ENCODE measurements at regions not wholly inside any gene's neighbourhood (a gene's known extent, or its start where the extent isn't known, plus 50 kb on each side); places are given as distances from the start of the nearest gene placed in this dataset.

DNA sequence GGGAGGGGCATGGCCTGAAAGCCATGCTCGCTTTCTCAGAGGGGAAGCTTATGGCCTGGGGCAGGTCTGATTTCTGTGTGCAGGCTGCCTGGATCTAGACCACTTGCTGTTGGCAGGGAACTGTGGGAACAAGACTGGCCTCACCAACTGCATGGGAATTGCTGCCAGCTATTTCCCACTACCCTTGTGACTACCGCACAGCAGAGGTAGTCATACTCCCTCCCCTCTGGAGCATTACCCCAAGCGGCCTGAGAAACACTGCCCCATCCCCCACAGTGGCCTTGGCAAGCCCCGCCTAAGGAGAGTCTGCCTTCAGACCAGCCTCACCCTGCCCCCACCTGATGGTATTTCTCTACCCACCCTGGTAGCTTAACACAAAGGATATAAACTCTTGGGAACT, 199.4 kb upstream of the CADM2 start:
- no peak overlapping the region for H3K4me3 ChIP-seq
- 76 to 82% (median 77%) methylated on average over 4 of the region's 4 CpGs for whole genome bisulfite sequencing, 3 donors
- no peak overlapping the region for H3K27ac ChIP-seq
- no peaks in the 10 kb centered on the region for H3K27me3 ChIP-seq
- intact Hi-C loops (cut with DNase I): no loop called here
- TF ChIP-seq EP300 (IDR thresholded peaks at IDR 0.05) (no peak), POLR2A (IDR thresholded peaks at IDR 0.05) (no peak)
- TF ChIP-seq, protein P1, sequence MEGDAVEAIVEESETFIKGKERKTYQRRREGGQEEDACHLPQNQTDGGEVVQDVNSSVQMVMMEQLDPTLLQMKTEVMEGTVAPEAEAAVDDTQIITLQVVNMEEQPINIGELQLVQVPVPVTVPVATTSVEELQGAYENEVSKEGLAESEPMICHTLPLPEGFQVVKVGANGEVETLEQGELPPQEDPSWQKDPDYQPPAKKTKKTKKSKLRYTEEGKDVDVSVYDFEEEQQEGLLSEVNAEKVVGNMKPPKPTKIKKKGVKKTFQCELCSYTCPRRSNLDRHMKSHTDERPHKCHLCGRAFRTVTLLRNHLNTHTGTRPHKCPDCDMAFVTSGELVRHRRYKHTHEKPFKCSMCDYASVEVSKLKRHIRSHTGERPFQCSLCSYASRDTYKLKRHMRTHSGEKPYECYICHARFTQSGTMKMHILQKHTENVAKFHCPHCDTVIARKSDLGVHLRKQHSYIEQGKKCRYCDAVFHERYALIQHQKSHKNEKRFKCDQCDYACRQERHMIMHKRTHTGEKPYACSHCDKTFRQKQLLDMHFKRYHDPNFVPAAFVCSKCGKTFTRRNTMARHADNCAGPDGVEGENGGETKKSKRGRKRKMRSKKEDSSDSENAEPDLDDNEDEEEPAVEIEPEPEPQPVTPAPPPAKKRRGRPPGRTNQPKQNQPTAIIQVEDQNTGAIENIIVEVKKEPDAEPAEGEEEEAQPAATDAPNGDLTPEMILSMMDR (IDR thresholded peaks at IDR 0.05): no peak
- no peaks in the 10 kb centered on the region for H3K9me3 ChIP-seq
- DNase-seq: no peak
- H3K36me3 ChIP-seq: no peaks in the 10 kb centered on the region
- H3K4me1 ChIP-seq (ENCODE audit: insufficient read depth): peaks cover 1% of the 10 kb centered on the region

DNA sequence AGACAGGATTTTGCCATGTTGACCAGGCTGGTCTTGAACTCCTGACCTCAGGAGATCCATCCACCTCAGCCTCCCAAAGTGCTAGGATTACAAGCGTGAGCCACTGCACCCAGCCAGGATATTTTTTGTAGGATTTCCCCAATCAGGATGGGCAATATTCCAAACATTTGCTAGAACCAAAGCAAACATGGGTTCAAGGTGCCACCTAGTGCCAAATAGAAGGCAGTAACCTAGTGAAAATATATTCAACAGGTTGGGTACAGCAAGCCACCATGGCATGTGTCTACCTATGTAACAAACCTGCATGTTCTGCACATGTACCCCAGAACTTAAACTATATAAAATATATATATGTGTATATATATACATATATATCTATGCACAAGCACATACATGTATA, 185.9 kb upstream of the CADM2 start:
- no peak for TF ChIP-seq POLR2A (IDR thresholded peaks at IDR 0.05)
- no peak for TF ChIP-seq EP300 (IDR thresholded peaks at IDR 0.05)
- TF ChIP-seq, protein P1 (IDR thresholded peaks at IDR 0.05): no peak
- intact Hi-C loops (cut with DNase I): no loop called here
- Histone ChIP-seq H3K36me3 (no peaks in the 10 kb centered on the region), H3K4me3 (no peak overlapping the region), H3K9me3 (no peaks in the 10 kb centered on the region), H3K4me1 (ENCODE audit: insufficient read depth) (no peaks in the 10 kb centered on the region), H3K27ac (no peak overlapping the region), H3K27me3 (no peaks in the 10 kb centered on the region)
- WGBS, 3 donors: 61 to 87% (median 64%) methylated on average over 1 of the region's 1 CpG
- no peak for DNase-seq

DNA sequence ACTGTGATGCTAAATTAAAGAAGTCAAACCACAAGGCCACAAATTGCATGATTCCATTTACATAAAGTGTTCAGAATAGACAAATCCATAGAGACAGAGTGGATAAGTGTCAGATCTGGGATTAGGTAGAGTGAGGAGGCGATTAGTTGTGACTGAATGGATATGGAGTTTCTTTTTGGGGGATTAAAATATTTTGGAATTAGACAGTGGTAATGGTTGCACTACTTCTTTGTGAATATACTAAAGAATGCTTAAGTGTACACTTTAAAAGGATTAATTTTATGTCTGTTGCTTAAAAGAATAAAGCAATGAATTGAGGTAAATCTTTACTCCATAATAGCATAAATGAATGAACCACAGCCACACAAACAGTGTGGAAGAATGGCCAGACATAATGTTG, 175.5 kb upstream of the CADM2 start:
- intact Hi-C loops (cut with DNase I): no loop called here
- H3K27ac ChIP-seq: no peak overlapping the region

DNA sequence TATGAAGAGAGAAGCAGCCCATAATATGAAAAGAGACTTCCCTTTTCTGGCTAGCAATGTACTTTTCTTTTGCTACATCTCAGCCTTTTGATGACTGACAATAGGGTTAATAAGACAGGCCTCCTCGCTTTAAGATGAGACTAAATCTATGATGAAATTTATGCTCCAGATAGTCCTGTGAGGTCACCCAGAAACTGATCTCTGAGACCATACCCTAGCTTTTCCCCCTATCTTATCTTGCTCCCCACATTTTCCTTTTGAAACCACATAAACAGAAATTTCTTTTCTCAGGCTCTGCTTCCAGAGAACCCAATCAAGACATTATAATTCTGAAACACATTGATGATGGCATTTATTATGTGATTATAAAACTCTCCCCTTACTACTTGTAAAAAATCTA, 168.8 kb upstream of the CADM2 start:
- intact Hi-C loops (cut with DNase I): no loop called here
- Histone ChIP-seq H3K4me1 (ENCODE audit: insufficient read depth) (no peaks in the 10 kb centered on the region), H3K27ac (no peak overlapping the region), H3K4me3 (no peak overlapping the region), H3K9me3 (no peaks in the 10 kb centered on the region), H3K27me3 (no peaks in the 10 kb centered on the region), H3K36me3 (no peaks in the 10 kb centered on the region)
- TF ChIP-seq, protein P1 (IDR thresholded peaks at IDR 0.05): no peak
- TF ChIP-seq EP300 (IDR thresholded peaks at IDR 0.05): no peak
- no peak for TF ChIP-seq POLR2A (IDR thresholded peaks at IDR 0.05)
- DNase-seq: no peak
- WGBS, 3 donors: 33 to 51% (median 45%) methylated on average over 1 of the region's 1 CpG

More for the DNA sequence above, 175.5 kb upstream of the CADM2 start:
- TF ChIP-seq EP300 (IDR thresholded peaks at IDR 0.05) (no peak), POLR2A (IDR thresholded peaks at IDR 0.05) (no peak)
- TF ChIP-seq, protein P1 (IDR thresholded peaks at IDR 0.05): no peak
- no peak overlapping the region for H3K4me3 ChIP-seq
- 88 to 91% (median 88%) methylated on average over 1 of the region's 1 CpG for WGBS, 3 donors
- no peaks in the 10 kb centered on the region for H3K36me3 ChIP-seq
- no peaks in the 10 kb centered on the region for H3K9me3 ChIP-seq
- no peaks in the 10 kb centered on the region for H3K27me3 ChIP-seq
- DNase-seq: no peak
- no peaks in the 10 kb centered on the region for H3K4me1 ChIP-seq (ENCODE audit: insufficient read depth)

DNA sequence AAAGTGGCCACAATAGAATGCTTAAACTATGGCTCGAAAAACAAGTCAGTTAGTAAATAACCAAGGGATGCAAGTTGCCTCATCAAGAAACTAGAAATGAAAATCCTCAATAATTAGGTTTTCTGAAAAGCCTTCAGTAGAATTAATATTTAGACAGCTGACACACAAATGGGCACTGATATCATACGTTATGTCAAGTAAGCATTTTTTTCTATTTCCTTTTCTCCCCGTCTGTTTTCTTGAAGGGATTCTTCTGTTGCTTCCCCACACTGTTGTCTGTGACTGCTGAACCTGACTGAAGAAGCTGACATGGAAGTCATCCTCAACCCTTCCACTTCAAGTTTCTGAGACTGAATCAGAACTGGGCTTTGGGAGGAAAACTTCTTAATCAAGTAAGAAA, 151.8 kb upstream of the CADM2 start:
- no peak overlapping the region for H3K27ac ChIP-seq
- H3K9me3 ChIP-seq: no peaks in the 10 kb centered on the region
- no peaks in the 10 kb centered on the region for H3K4me1 ChIP-seq (ENCODE audit: insufficient read depth)
- TF ChIP-seq EP300 (IDR thresholded peaks at IDR 0.05) (no peak), POLR2A (IDR thresholded peaks at IDR 0.05) (no peak)
- TF ChIP-seq, protein P1 (IDR thresholded peaks at IDR 0.05): no peak
- H3K27me3 ChIP-seq: no peaks in the 10 kb centered on the region
- WGBS, 3 donors: 54 to 66% (median 60%) methylated on average over 3 of the region's 3 CpGs
- intact Hi-C loops (cut with DNase I): no loop called here
- no peak for DNase-seq
- no peaks in the 10 kb centered on the region for H3K36me3 ChIP-seq
- H3K4me3 ChIP-seq: no peak overlapping the region
